HG03342 (cell line): ENCODE measurements at regions not wholly inside any gene's neighbourhood (a gene's known extent, or its start where the extent isn't known, plus 50 kb on each side); places are given as distances from the start of the nearest gene placed in this dataset.
"Not testable (repeated sequence)": the region's sequence is repeated elsewhere in the genome, so short reads cannot be mapped to it uniquely, and the experiment has no call there.

Experiments used
- ATAC-seq: cut with Tn5 transposase; IDR thresholded peaks from one replicate; pipeline ENCODE4 v1.9.1; 2021; ENCODE audit warnings: mild to moderate bottlenecking, moderate library complexity; ENCODE audit not compliant: unreplicated experiment

- ATAC-seq, result no peak
Measured at GRCh38 chr3:177795216-177795615, 597.9 kb upstream of the TBL1XR1 start.

GRCh38 chr3:177795859-177796258, 598.6 kb upstream of the TBL1XR1 start:
- no peak for ATAC-seq

GRCh38 chr3:177800147-177800546, 602.9 kb upstream of the TBL1XR1 start:
- not testable (repeated sequence) for ATAC-seq

GRCh38 chr3:177800561-177800960, 603.3 kb upstream of the TBL1XR1 start:
- ATAC-seq, result no peak

- no peak for ATAC-seq
Measured at GRCh38 chr3:177802151-177802900, 605.0 kb upstream of the TBL1XR1 start.

GRCh38 chr3:177803500-177803899, 606.2 kb upstream of the TBL1XR1 start:
- ATAC-seq, result no peak

GRCh38 chr3:177804032-177804431, 606.8 kb upstream of the TBL1XR1 start:
- no peak for ATAC-seq

- ATAC-seq, result no peak
Measured at GRCh38 chr3:177804646-177805045, 607.4 kb upstream of the TBL1XR1 start.

GRCh38 chr3:177807150-177807875, 610.0 kb upstream of the TBL1XR1 start:
- no peak for ATAC-seq

GRCh38 chr3:177808928-177809478, 611.7 kb upstream of the TBL1XR1 start:
- ATAC-seq, result not testable (repeated sequence)

GRCh38 chr3:177810162-177810623, 612.9 kb upstream of the TBL1XR1 start:
- ATAC-seq, result no peak

GRCh38 chr3:177811112-177811511, 613.8 kb upstream of the TBL1XR1 start:
- peak; percentile 46 for ATAC-seq

GRCh38 chr3:177811835-177812234, 614.6 kb upstream of the TBL1XR1 start:
- no peak for ATAC-seq

- no peak for ATAC-seq
Measured at GRCh38 chr3:177812492-177812891, 615.2 kb upstream of the TBL1XR1 start.

- no peak for ATAC-seq
Measured at GRCh38 chr3:177813322-177813721, 616.0 kb upstream of the TBL1XR1 start.

GRCh38 chr3:177816667-177817208, 619.5 kb upstream of the TBL1XR1 start:
- no peak for ATAC-seq

- ATAC-seq, result no peak
Measured at GRCh38 chr3:177817751-177818150, 620.5 kb upstream of the TBL1XR1 start.

GRCh38 chr3:177818712-177819240, 621.5 kb upstream of the TBL1XR1 start:
- no peak for ATAC-seq

- peak; percentile 73 for ATAC-seq
Measured at GRCh38 chr3:177820683-177821316, 623.5 kb upstream of the TBL1XR1 start.

GRCh38 chr3:177822681-177823096, 625.4 kb upstream of the TBL1XR1 start:
- no peak for ATAC-seq

- no peak for ATAC-seq
Measured at GRCh38 chr3:177823701-177824189, 626.5 kb upstream of the TBL1XR1 start.
